HG03039 (cell line): ENCODE measurements at regions not wholly inside any gene's neighbourhood (a gene's known extent, or its start where the extent isn't known, plus 50 kb on each side); places are given as distances from the start of the nearest gene placed in this dataset.
A peak's percentile ranks its signal among the peaks of the same experiment; 100 is the strongest.

ENCODE experiments used
- ATAC-seq: cut with Tn5 transposase; IDR thresholded peaks from one replicate; pipeline ENCODE4 v1.9.1; 2021; ENCODE audit warnings: mild to moderate bottlenecking, moderate library complexity; ENCODE audit not compliant: unreplicated experiment

GRCh38 chr10:90394311-90394710 is 463.5 kb downstream of the HTR7 start:
- ATAC-seq: no peak

DNA sequence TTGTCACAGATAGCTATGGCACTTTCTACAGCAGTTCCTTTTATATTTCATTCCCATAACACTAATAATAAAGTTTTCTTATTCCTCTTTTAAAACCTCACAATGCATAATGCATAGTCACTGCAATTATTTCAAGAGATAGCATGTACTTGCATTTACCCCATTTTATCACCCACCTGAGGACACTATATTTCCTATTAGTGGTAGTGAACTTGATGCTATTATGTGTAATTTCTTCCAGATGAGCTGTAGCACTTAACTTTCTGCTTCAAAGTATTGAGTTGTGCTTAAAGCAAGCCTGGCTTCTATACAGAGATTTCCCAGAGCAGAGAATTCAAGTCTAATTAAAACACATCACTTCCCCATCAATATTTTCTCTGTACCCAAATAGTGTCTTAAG is 461.1 kb downstream of the HTR7 start:
- ATAC-seq: no peak

DNA sequence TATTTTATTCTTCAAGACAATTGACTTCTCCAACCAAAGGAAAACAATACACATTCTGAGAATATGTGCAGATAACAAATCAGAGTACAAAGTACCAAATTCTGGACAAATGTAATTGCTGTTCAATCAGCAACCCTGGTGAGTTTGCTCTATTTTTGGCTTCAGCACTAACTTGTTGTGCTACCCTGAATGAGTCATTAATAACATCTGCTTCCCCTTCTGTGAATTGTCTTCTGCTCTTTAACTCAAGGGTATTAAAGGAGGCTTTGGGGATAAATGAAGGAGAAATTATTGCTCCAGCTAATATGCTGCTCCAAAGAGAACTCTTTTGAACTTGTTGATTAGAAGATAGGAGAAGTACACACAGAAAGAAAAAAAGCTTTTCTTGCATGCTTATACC is 459.3 kb downstream of the HTR7 start:
- ATAC-seq: no peak

GRCh38 chr10:90399782-90400181 is 458.1 kb downstream of the HTR7 start:
- ATAC-seq: no peak

DNA sequence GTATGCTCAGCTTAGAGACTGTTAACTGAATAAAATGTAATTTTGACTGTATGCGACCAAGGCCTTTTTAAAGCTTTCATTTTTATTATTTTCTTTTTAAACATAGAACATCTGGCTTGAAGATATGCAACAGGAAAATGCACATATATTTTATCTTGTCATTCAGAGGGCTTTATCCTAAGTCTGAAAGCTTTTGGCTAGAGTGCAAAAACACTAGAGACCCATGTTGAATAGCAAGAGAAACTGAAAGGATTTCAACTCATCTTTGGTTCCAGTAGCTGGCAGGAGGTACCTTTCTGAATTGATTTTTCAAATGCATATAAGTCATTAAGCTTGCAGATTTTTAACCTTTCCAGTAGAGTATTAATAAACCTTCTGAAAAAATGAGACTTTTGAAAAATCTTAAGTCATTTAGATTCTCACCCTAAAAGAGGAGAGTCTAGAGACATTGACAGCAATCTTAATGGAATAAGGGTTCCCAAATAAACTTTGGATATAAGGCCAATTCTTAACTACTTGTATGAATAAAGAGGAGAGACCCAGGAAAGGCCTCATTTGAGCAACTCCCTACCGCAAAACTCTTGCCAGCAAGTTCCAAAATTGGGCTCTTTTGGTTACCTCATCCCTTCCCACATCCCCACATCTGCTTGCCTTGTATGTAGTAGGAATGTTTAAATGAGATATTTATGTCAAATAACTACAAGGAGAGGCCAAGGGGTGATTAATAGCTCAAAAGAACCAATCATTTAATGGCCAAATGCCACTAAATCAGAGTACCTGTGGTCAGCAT is 454.4 kb downstream of the HTR7 start:
- no peak for ATAC-seq

GRCh38 chr10:90407131-90407530 is 450.7 kb downstream of the HTR7 start:
- no peak for ATAC-seq

- ATAC-seq: no peak
Measured at GRCh38 chr10:90407851-90408250, 450.0 kb downstream of the HTR7 start.

GRCh38 chr10:90412582-90412981 is 445.3 kb downstream of the HTR7 start:
- ATAC-seq: no peak

GRCh38 chr10:90413196-90413595 is 444.6 kb downstream of the HTR7 start:
- no peak for ATAC-seq

DNA sequence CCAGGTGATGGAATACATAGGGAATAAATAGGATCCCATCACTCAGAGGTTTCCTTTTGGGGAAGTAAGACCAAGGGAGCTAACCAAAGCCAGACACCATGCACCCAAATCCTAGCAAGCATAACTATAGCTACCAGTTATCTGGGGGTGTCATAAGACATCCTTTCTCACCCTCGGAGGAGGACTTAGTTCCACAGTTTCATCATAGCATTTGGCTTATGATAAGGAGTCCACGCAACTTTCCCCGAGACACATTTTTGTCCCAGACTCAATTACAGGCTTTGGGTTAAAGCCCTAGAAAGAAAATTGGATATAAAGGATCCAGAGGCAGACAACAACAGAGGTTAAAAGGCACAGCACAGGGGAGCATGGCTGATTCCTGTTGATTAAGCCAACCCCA is 442.9 kb downstream of the HTR7 start:
- ATAC-seq: no peak

GRCh38 chr10:90417029-90417428 is 440.8 kb downstream of the HTR7 start:
- no peak for ATAC-seq

- no peak for ATAC-seq
Measured at GRCh38 chr10:90417476-90418210, 440.2 kb downstream of the HTR7 start.

DNA sequence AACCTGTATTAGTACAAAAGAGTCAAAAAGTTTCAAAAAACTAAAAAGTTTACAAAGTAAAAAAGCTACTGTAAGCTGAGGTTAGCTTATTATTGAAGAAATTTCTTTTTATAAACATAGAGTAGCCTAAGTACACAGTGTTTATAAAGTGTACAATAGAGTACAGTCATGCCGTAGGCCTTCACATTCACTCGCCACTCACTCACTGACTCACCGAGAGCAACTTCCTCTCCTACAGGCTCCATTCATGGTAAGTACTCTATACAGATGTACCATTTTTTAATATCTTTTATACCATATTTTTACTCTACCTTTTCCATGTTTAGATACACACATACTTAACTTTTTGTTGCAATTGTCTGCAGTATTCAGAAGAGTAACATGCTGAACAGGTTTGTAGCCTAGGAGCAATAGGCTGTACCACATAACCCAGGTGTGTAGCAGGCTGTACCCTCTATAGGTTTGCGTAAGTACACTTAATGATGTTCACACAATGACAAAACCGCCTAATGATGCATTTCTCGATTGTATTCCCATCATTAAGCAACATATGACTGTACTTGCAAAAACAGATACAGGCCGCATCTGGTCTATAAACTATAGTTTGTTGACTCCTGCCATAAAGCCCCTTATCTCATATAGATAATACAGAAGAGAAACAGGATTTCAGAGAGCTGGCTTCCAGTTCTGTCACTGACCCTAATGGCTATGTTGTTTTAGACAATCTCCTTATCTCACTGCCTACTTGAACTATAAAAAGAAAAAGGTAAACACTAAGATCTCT is 438.8 kb downstream of the HTR7 start:
- no peak for ATAC-seq

GRCh38 chr10:90420637-90421318 is 437.1 kb downstream of the HTR7 start:
- ATAC-seq: peak; percentile 74

- no peak for ATAC-seq
Measured at GRCh38 chr10:90421874-90422273, 436.0 kb downstream of the HTR7 start.

GRCh38 chr10:90424730-90425129 is 433.1 kb downstream of the HTR7 start:
- no peak for ATAC-seq

GRCh38 chr10:90430186-90430585 is 427.7 kb downstream of the HTR7 start:
- no peak for ATAC-seq

DNA sequence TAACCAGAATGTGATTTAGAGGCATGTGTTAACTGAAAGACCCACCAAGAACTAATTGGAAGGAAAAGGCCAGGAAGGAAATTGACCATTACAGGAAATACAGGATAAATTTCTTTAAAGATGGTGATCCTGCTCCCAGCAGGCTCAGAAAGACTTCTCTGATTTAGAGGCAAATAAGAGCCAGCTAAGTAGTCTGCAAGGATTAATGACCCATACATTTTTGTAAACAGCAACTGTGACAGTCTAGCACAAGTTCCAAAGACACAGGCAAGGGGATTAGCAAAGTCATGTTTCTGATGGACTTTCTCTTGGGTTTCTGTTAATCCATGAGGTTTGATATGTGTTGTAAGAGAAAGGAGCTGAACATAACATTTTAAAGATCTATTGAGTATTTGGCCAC is 425.0 kb downstream of the HTR7 start:
- no peak for ATAC-seq

GRCh38 chr10:90435296-90435695 is 422.5 kb downstream of the HTR7 start:
- no peak for ATAC-seq

- no peak for ATAC-seq
Measured at GRCh38 chr10:90437452-90437851, 420.4 kb downstream of the HTR7 start.

- no peak for ATAC-seq
Measured at GRCh38 chr10:90440870-90441269, 417.0 kb downstream of the HTR7 start.
